Prostate gland (tissue), 1 donor: ENCODE measurements at regions not wholly inside any gene's neighbourhood (a gene's known extent, or its start where the extent isn't known, plus 50 kb on each side); places are given as distances from the start of the nearest gene placed in this dataset.

Source experiments
- POLR2A ChIP-seq: fragments of 450-650 bp; IDR thresholded peaks from one replicate; pipeline ENCODE4 v1.6.1; 2016; ENCODE audit warnings: antibody characterized with exemption, mild to moderate bottlenecking
- POLR2AphosphoS5 ChIP-seq: sonication (generic); formaldehyde crosslinking; IDR thresholded peaks from one replicate; pipeline ENCODE4 v1.6.1; 2017; ENCODE audit warnings: antibody characterized with exemption

DNA sequence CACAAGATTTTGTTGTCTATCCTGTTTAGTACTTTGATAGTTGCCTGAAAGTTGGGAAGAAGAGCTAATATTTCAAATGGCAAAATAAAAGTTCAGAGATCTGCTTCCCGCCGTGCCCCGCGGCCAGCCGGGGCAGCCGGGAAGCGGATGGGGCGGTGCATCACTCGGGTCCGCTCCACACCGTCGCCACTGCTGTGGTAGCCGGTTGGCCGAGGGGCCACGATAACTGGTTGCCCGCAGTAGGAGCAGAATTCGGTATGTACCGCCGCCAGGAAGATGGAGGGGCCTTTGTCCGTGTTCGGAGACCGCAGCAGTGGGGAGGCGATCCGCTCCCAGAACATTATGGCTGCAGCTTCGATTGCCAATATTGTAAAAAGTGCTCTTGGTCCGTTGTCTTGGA lies 427.2 kb upstream of the PDE3A start:
- TF ChIP-seq POLR2A (no peak), POLR2AphosphoS5 (no peak)
